ENCODE measurements at regions not wholly inside any gene's neighbourhood (a gene's known extent, or its start where the extent isn't known, plus 50 kb on each side); places are given as distances from the start of the nearest gene placed in this dataset.

DNA sequence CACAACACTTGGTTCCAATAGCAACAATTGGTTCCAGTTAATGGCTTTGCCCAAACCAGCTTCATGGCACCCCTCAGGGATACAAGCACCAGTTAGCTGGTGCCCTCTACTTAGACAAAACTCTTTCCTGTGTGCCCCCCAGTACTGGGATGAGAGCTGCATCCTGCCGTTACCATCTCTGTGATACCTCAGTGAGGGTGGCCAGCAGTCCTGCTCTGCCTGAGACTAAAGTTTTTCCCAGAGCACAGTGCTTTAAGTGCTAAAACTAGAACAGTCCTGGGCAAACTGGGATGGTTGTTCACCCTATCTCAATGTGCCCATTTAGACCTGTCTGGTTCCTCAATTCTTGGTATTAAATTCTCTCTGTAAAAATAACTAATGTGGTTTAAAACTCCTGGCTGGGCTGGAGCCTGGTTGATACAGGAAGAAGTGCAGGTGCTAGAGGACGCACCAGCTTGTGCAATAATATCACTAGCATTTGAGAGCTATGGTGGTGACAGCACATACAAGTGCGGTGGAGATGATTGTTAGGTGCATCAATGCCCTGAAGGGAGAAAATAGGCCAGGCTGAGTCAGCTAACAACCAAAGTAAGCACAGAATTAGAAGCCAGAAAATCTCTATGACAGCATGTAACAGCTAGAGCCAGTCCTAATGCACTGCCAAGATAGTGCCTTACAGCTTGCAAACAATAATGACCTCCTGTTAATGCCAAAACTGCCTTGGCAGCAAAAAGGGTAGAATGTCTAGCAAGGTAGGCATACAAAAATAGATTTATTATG is 179.8 kb upstream of the GALNT2 start:
- DNase-seq (ENCODE audit: extremely low spot score, unreplicated experiment) = peak; percentile 49
- Mint-ChIP-seq H3K9me3 (ENCODE audit: unreplicated experiment) (no peaks in the 10 kb centered on the region), H3K27ac (ENCODE audit: unreplicated experiment) (no peak overlapping the region), H3K36me3 (ENCODE audit: unreplicated experiment) (no peaks in the 10 kb centered on the region), H3K4me1 (ENCODE audit: unreplicated experiment) (peaks cover 2% of the 10 kb centered on the region), H3K4me3 (ENCODE audit: unreplicated experiment) (no peak overlapping the region), H3K27me3 (ENCODE audit: unreplicated experiment) (peaks cover 21% of the 10 kb centered on the region)
- TF ChIP-seq, protein P1, sequence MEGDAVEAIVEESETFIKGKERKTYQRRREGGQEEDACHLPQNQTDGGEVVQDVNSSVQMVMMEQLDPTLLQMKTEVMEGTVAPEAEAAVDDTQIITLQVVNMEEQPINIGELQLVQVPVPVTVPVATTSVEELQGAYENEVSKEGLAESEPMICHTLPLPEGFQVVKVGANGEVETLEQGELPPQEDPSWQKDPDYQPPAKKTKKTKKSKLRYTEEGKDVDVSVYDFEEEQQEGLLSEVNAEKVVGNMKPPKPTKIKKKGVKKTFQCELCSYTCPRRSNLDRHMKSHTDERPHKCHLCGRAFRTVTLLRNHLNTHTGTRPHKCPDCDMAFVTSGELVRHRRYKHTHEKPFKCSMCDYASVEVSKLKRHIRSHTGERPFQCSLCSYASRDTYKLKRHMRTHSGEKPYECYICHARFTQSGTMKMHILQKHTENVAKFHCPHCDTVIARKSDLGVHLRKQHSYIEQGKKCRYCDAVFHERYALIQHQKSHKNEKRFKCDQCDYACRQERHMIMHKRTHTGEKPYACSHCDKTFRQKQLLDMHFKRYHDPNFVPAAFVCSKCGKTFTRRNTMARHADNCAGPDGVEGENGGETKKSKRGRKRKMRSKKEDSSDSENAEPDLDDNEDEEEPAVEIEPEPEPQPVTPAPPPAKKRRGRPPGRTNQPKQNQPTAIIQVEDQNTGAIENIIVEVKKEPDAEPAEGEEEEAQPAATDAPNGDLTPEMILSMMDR (IDR thresholded peaks at IDR 0.05) = no peak

DNA sequence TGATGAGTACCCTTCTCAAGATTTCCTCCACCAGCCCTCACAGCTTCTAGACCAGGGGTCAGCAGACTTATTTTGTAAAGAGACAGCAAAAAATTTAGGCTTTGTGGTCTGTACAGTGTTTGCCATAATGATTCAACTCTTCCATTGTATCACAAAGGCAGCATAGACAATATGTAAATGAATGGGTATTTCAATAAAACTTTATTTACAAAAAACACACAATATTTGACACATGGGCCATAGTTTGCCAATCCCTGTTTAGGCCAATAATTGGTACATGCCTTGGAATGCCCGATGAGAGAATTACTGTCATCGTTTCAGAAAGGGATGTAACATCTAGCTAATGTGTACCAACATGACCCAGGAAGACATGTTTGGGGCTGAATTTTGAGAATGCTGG is 178.9 kb upstream of the GALNT2 start:
- Mint-ChIP-seq H3K4me1 (ENCODE audit: unreplicated experiment) (peaks cover 2% of the 10 kb centered on the region), H3K9me3 (ENCODE audit: unreplicated experiment) (peaks cover 3% of the 10 kb centered on the region), H3K27ac (ENCODE audit: unreplicated experiment) (no peak overlapping the region), H3K36me3 (ENCODE audit: unreplicated experiment) (no peaks in the 10 kb centered on the region), H3K27me3 (ENCODE audit: unreplicated experiment) (peaks cover 20% of the 10 kb centered on the region), H3K4me3 (ENCODE audit: unreplicated experiment) (no peak overlapping the region)
- TF ChIP-seq, protein P1 (IDR thresholded peaks at IDR 0.05) = no peak
- DNase-seq (ENCODE audit: extremely low spot score, unreplicated experiment) = peak; percentile 2

DNA sequence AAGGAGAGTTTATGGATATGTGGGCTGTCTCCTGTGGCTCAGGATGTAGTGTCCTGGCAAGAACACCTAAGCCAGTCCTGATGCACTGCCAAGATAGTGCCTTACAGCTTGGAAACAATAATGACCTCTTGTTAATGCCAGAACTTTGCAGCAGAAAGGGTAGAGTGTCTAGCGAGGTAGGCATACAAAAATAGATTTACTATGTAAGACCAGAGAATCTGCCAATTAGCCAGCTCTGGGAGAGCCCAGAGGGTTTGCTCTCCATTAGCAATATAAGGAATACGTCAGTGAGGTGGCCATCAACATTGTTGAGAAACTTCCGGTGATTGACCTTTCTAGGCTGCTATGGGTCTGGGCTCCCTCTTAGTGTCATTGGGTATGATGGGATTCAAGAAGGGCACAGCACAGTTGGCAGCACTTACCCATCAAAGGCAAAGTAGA is 178.5 kb upstream of the GALNT2 start:
- H3K4me3 Mint-ChIP-seq (ENCODE audit: unreplicated experiment) = no peak overlapping the region
- H3K36me3 Mint-ChIP-seq (ENCODE audit: unreplicated experiment) = no peaks in the 10 kb centered on the region
- no peak overlapping the region for H3K27ac Mint-ChIP-seq (ENCODE audit: unreplicated experiment)
- peak; percentile 23 for DNase-seq (ENCODE audit: extremely low spot score, unreplicated experiment)
- TF ChIP-seq, protein P1 (IDR thresholded peaks at IDR 0.05) = no peak
- peaks cover 3% of the 10 kb centered on the region for H3K9me3 Mint-ChIP-seq (ENCODE audit: unreplicated experiment)
- H3K4me1 Mint-ChIP-seq (ENCODE audit: unreplicated experiment) = peaks cover 2% of the 10 kb centered on the region
- H3K27me3 Mint-ChIP-seq (ENCODE audit: unreplicated experiment) = peaks cover 17% of the 10 kb centered on the region

DNA sequence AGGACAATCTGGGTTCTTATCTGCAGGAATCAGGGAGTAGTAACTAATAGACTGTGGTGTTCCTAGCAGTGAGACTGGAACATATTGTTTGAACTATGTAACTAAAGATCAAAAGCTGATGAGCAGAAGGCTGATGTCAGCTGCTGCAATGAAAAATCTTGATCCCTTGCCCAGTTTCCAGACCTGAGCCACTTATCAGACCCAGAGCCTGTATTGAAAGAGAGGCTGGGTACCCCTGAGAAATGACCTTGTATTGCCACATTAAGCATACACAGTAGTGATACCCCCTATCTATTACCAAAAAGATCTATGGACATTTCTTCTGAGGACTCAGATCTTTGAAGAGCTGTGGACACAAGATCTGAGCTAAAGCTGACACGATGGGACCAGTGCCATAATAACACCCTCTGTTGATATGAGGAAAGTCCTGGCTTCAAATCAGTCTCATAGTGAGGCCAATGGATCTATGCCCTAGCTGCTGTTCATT is 178.0 kb upstream of the GALNT2 start:
- peaks cover 2% of the 10 kb centered on the region for H3K4me1 Mint-ChIP-seq (ENCODE audit: unreplicated experiment)
- no peaks in the 10 kb centered on the region for H3K36me3 Mint-ChIP-seq (ENCODE audit: unreplicated experiment)
- no peak overlapping the region for H3K27ac Mint-ChIP-seq (ENCODE audit: unreplicated experiment)
- peaks cover 3% of the 10 kb centered on the region for H3K9me3 Mint-ChIP-seq (ENCODE audit: unreplicated experiment)
- H3K4me3 Mint-ChIP-seq (ENCODE audit: unreplicated experiment) = no peak overlapping the region
- H3K27me3 Mint-ChIP-seq (ENCODE audit: unreplicated experiment) = peaks cover 13% of the 10 kb centered on the region
- TF ChIP-seq, protein P1 (IDR thresholded peaks at IDR 0.05) = no peak
- peak; percentile 30 for DNase-seq (ENCODE audit: extremely low spot score, unreplicated experiment)

DNA sequence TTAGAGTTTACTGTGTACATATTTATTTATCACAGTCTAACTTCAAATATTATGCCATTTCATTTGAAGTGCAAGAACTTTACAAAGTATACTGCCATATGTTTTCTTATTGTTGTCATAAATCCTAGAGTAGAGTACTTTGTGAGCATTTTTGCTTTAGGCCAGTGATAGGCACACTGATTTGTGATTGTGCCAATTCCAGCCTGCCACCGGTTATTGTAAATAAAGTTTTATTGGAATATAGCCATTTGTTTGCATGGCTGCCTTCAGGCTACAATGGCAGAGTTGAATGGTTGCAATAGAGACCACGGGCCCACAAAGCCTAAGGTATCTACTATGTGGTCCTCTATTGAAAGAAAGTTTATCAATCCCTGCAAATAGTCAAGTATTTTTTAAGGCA is 175.8 kb upstream of the GALNT2 start:
- Mint-ChIP-seq H3K27me3 (ENCODE audit: unreplicated experiment) (peaks cover 27% of the 10 kb centered on the region), H3K27ac (ENCODE audit: unreplicated experiment) (no peak overlapping the region)
- TF ChIP-seq, protein P1 (IDR thresholded peaks at IDR 0.05) = no peak

More for the DNA sequence above, 175.8 kb upstream of the GALNT2 start:
- Mint-ChIP-seq H3K36me3 (ENCODE audit: unreplicated experiment) (no peaks in the 10 kb centered on the region), H3K4me3 (ENCODE audit: unreplicated experiment) (no peak overlapping the region), H3K9me3 (ENCODE audit: unreplicated experiment) (peaks cover 3% of the 10 kb centered on the region), H3K4me1 (ENCODE audit: unreplicated experiment) (peaks cover 3% of the 10 kb centered on the region)
- peak; percentile 10 for DNase-seq (ENCODE audit: extremely low spot score, unreplicated experiment)
